GM12878 (cell line): ENCODE measurements at regions not wholly inside any gene's neighbourhood (a gene's known extent, or its start where the extent isn't known, plus 50 kb on each side); places are given as distances from the start of the nearest gene placed in this dataset.

Experiments used
- ATAC-seq: fragments of 200-7000 bp; cut with Tn5 transposase; 3 replicates; pipeline ENCODE4 v1.9.1; 2020; ENCODE audit warnings: mild to moderate bottlenecking, moderate library complexity
- BruUV-seq: library from RNA; stranded (reverse); fragments of 400-500 nt; replicated peaks from 2 replicates; lab custom pipeline; 2021; lab: Mats Ljungman, UMichigan
- CTCF ChIA-PET: fragments of 300-600 bp; sonication (Branson Sonifier 250); formaldehyde crosslinking; extraction: SDS; loops from one replicate; lab custom pipeline; 2021; ENCODE audit warnings: inconsistent platforms; lab: Yijun Ruan, JAX
- POLR2A ChIA-PET: fragments of 350-600 bp; formaldehyde crosslinking; extraction: SDS; loops from one replicate; lab custom pipeline; 2021; ENCODE audit warnings: inconsistent platforms; lab: Charles Lee
- RAD21 ChIA-PET: fragments of 300-600 bp; sonication (Branson Sonifier 250); formaldehyde crosslinking; loops from one replicate; lab custom pipeline; 2023; ENCODE audit warnings: antibody characterized with exemption; ENCODE audit not compliant: unreplicated experiment; lab: Charles Lee
- SMC1A ChIA-PET: fragments of 300-600 bp; sonication (Branson Sonifier 250); formaldehyde crosslinking; loops from one replicate; lab custom pipeline; 2023; ENCODE audit not compliant: unreplicated experiment, uncharacterized antibody; lab: Charles Lee
- DNase-seq: peaks from one replicate; pipeline ENCODE4 v3.0.0-alpha.2; 2011; ENCODE audit warnings: low read depth, low spot score
- FAIRE-seq: peaks from 3 replicates; lab custom pipeline; 2011; peaks lifted over from hg19 to GRCh38; lab: Jason Lieb, UNC
- H2AFZ ChIP-seq: 2 replicates; pipeline ENCODE4 v1.6.0; 2011; ENCODE audit warnings: low read depth, low read length, control low read depth; ENCODE audit not compliant: control insufficient read depth
- H3K27ac ChIP-seq: 2 replicates; pipeline ENCODE4 v1.5.1; 2011; ENCODE audit warnings: control low read depth; ENCODE audit not compliant: control insufficient read depth, insufficient read depth
- H3K27me3 ChIP-seq, 2 experiments: replicated peaks in 1 of 2; 2 replicates each; pipeline versions ENCODE4 v1.6.0 to v1.6.1; 2011; ENCODE audit warnings: low read length in 1 of 2; ENCODE audit not compliant: control insufficient read depth in 2 of 2, insufficient read depth in 2 of 2
- H3K36me3 ChIP-seq, 2 experiments: 2 replicates each; pipeline ENCODE4 v1.5.1; 2011; ENCODE audit warnings: low read length in 1 of 2; ENCODE audit not compliant: control insufficient read depth in 2 of 2, insufficient read depth in 2 of 2
- H3K4me1 ChIP-seq: 2 replicates; pipeline ENCODE4 v1.6.1; 2011; ENCODE audit warnings: mild to moderate bottlenecking, low read length, moderate library complexity, mixed read lengths; ENCODE audit not compliant: control insufficient read depth, insufficient read depth
- H3K4me2 ChIP-seq: 2 replicates; pipeline ENCODE4 v1.6.0; 2011; ENCODE audit warnings: control low read depth; ENCODE audit not compliant: control insufficient read depth, insufficient read depth
- H3K4me3 ChIP-seq: fragments of 200-600 bp; sonication (generic); 2 replicates; pipeline ENCODE4 v1.5.1; 2016
- H3K79me2 ChIP-seq: 2 replicates; pipeline ENCODE4 v1.6.0; 2011; ENCODE audit warnings: low read length; ENCODE audit not compliant: control insufficient read depth, insufficient read depth
- H3K9ac ChIP-seq: 2 replicates; pipeline ENCODE4 v1.8.0; 2011; ENCODE audit warnings: low read length, control low read depth, mixed read lengths; ENCODE audit not compliant: control insufficient read depth, insufficient read depth
- H3K9me3 ChIP-seq: replicated peaks from 3 replicates; pipeline ENCODE4 v1.5.1; 2011; ENCODE audit warnings: mild to moderate bottlenecking, low read length; ENCODE audit not compliant: control insufficient read depth, insufficient read depth
- H4K20me1 ChIP-seq: 2 replicates; pipeline ENCODE4 v1.6.0; 2011; ENCODE audit not compliant: control insufficient read depth, insufficient read depth
- BHLHE40 ChIP-seq, 2 experiments: fragments of 450-650 bp in 1 of 2; IDR thresholded peaks; 2 replicates each; pipeline ENCODE4 v1.6.1; 2011 to 2017; ENCODE audit warnings: low read depth in 2 of 2, borderline replicate concordance in 1 of 2, improper control_type of control experiment in 1 of 2, low read length in 1 of 2, mild to moderate bottlenecking in 1 of 2
- BMI1 ChIP-seq: fragments of 450-650 bp; IDR thresholded peaks from 2 replicates; pipeline ENCODE4 v1.6.1; 2016; ENCODE audit warnings: mild to moderate bottlenecking, moderate library complexity, borderline replicate concordance
- CBX5 ChIP-seq: sonication (generic); IDR thresholded peaks from 2 replicates; pipeline ENCODE4 v1.6.1; 2016; ENCODE audit warnings: low read depth, moderate library complexity, mild to moderate bottlenecking, inconsistent platforms
- CTCF ChIP-seq, 3 experiments: IDR thresholded peaks in 2 of 3; conservative IDR thresholded peaks in 1 of 3; 2 replicates each; pipeline ENCODE4 v1.5.1; 2011; ENCODE audit warnings: low read depth in 3 of 3, low read length in 3 of 3, mild to moderate bottlenecking in 3 of 3, control low read depth in 2 of 3, moderate library complexity in 2 of 3, inconsistent platforms in 1 of 3, mixed read lengths in 1 of 3; ENCODE audit not compliant: control insufficient read depth in 2 of 3, insufficient read depth in 1 of 3; ENCODE audit errors: extremely low read depth in 1 of 3
- RAD21 ChIP-seq: IDR thresholded peaks from 2 replicates; pipeline ENCODE4 v1.6.1; 2011; ENCODE audit warnings: mild to moderate bottlenecking, low read depth, low read length, moderate library complexity; ENCODE audit not compliant: insufficient read depth
- YY1 ChIP-seq: IDR thresholded peaks from 2 replicates; pipeline ENCODE4 v1.6.1; 2011; ENCODE audit warnings: low read depth, mild to moderate bottlenecking, low read length
- ZBTB4 ChIP-seq: fragments of 450-650 bp; formaldehyde crosslinking; IDR thresholded peaks from 2 replicates; pipeline ENCODE4 v1.4.0; 2022; ENCODE audit warnings: mild to moderate bottlenecking, moderate library complexity
- WGBS: methylation state at CpG from one replicate; pipeline ENCODE4 v1.1.6; 2016; ENCODE audit warnings: low lambda C conversion rate; ENCODE audit not compliant: insufficient replicate concordance, insufficient coverage; ENCODE audit errors: missing lambda C conversion rate; 5-methylcytosine and 5-hydroxymethylcytosine counted together
- in situ Hi-C: fragments of 300-500 bp; cut with MboI; formaldehyde crosslinking; loops from 9 replicates; pipeline ENCODE4 v1.14.3; 2018; ENCODE audit warnings: mixed read lengths
- intact Hi-C: fragments of 100-400 bp; cut with micrococcal nuclease; formaldehyde crosslinking; loops from one replicate; pipeline ENCODE4 v1.14.2; 2022; ENCODE audit not compliant: unreplicated experiment

- no peak overlapping the region for H2AFZ ChIP-seq
- no peak for TF ChIP-seq ZBTB4 (CRISPR knock-in tag)
- peak; percentile 27; the same call in 1 of the 2 replicates for TF ChIP-seq RAD21
- peak in 1 of 3 experiments; percentile 33; a peak in 2 of 6 replicates for TF ChIP-seq CTCF (IDR thresholded peaks at IDR 0.05 in 2 of 3, conservative IDR thresholded peaks at IDR 0.05 in 1 of 3; ENCODE audit: control insufficient read depth in 2 of 3, extremely low read depth in 1 of 3, insufficient read depth in 1 of 3, low read depth in 3 of 3, low read length in 3 of 3)
- TF ChIP-seq BHLHE40 (IDR thresholded peaks at IDR 0.05; ENCODE audit: borderline replicate concordance in 1 of 2, low read depth in 2 of 2, low read length in 1 of 2) = no peak
- no peak for TF ChIP-seq CBX5
- no peak for TF ChIP-seq YY1
- TF ChIP-seq BMI1 = no peak
- TF ChIP-seq, all 136 proteins: peak for 2
- H3K4me1 ChIP-seq = no peaks in the 10 kb centered on the region
- no peak overlapping the region for H3K4me2 ChIP-seq
- no peak overlapping the region for H3K4me3 ChIP-seq
- no TSS peak for BruUV-seq
- H3K79me2 ChIP-seq = no peaks in the 10 kb centered on the region
- DNase-seq (no peak), FAIRE-seq (no peak), ATAC-seq (no peak)
- ChIA-PET RAD21 (no interaction called here), CTCF (no interaction called here), POLR2A (no interaction called here), SMC1A (interaction anchor here (0.7 kb wide), 1 partner anchor 41 kb away, joined by 3 read pairs; no protein-coding TSS in a partner anchor)
- no peaks in the 10 kb centered on the region for H3K27me3 ChIP-seq
- no peak overlapping the region for H3K9ac ChIP-seq
- no peaks in the 10 kb centered on the region for H3K36me3 ChIP-seq
- H4K20me1 ChIP-seq = no peaks in the 10 kb centered on the region
- H3K27ac ChIP-seq = no peak overlapping the region
- intact Hi-C loops = no loop called here
- H3K9me3 ChIP-seq = no peaks in the 10 kb centered on the region
- WGBS = 33% methylated on average over 4 of the region's 4 CpGs
- in situ Hi-C loops = no loop called here
Observed at GRCh38 chrX:34365471-34365870, 233.4 kb upstream of the FAM47A start.
